HG02623 (cell line): ENCODE measurements at regions not wholly inside any gene's neighbourhood (a gene's known extent, or its start where the extent isn't known, plus 50 kb on each side); places are given as distances from the start of the nearest gene placed in this dataset.

Experiments used
- ATAC-seq: cut with Tn5 transposase; IDR thresholded peaks from one replicate; pipeline ENCODE4 v1.9.1; 2021; ENCODE audit warnings: moderate library complexity; ENCODE audit not compliant: unreplicated experiment

DNA sequence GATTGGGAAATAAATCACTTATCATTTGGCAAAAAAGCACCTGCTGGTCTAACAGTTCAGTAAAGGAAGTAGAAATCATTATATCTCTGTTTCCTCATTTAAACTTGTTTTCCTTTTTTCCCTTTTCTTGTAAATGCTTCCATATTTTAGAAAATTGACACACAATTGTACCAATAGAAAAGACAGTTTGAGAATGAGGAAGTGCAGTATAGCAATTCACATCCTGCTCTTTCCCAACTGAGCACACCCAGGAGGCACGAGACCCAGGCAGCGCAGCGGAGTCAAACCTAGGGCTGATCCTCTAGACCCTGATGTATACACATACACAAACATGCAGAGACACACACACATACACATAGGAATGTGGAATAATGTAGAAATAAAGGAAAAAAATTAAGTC, 74.8 kb upstream of the PACRGL start:
- ATAC-seq: no peak

- ATAC-seq: no peak
Measured at GRCh38 chr4:20626326-20627005, 73.8 kb upstream of the PACRGL start.

GRCh38 chr4:20627866-20628265, 72.4 kb upstream of the PACRGL start:
- no peak for ATAC-seq

GRCh38 chr4:20629186-20630106, 70.8 kb upstream of the PACRGL start:
- ATAC-seq: no peak

DNA sequence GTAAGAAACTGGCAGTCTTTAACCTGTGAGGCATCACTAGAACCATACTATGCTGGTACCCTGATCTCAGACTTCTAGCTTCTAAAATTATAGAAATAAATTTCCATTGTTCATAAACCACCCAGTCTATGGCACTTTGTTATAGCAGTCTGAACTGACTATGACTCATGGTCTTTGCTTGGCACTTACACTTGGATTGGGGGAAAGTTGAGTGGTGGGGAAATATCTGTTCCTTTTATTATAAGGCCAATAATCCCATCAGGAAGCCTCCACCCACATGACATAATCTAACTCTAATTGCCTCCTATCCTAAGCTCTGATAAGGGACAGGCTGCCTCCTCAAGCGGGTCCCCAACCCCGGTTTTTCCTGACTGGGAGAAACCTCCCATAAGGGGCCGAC, 61.4 kb upstream of the PACRGL start:
- ATAC-seq: no peak

DNA sequence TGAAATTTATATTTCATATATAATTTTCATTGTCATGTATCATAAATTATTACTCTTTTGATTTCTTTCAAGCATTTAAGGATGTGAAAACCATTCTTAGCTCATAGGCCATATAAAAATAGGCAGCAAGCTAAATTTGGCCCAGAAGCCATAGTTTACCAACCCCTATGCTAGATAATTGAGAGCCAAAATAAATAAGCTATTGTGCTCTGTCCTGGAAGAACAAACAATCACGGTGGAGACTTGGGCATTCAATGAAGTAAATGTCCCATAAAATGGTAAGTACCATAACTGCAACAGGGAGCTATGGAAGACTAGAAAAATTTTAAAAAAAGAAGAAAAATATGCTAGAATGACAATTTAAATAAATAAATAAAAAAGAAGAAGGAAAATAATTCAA, 60.9 kb upstream of the PACRGL start:
- no peak for ATAC-seq

GRCh38 chr4:20640989-20641388, 59.3 kb upstream of the PACRGL start:
- ATAC-seq: no peak

DNA sequence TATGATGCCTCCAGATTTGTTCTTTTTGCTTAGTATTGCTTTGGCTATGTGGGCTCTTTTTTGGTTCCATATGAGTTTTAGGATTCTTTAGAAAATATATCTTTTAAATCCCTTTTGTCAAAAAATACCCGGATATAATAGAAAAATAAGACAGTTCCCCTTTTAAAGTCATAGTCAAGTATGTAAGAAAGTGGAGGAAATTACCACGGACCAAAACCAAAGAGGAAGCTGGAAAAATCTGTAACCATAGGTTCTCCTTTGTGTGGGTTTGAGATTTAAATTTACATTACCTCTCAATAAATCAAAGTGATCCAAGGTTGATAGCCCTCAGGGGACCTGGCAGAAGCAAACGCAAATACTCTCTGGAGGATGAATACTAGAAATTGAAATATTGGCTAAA, 58.3 kb upstream of the PACRGL start:
- no peak for ATAC-seq

GRCh38 chr4:20643631-20644030, 56.6 kb upstream of the PACRGL start:
- ATAC-seq: no peak

DNA sequence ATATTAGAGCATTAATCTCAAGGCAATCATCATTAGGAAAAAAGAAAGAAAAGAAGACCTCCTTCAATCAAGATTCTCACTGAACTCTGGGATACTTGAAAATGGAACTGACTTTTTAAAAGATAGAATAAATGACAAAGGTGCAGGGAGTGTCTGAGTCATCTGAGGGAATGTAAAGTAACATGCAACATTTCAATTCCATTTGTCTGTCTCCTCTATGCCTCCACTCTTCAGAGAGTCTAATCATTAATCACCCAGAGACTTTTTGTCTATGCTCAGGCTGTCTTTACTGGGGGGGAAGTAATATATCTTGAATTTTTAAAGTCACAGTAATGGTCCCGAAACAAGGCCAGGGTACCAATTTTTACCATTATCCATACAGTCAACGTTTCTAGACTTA, 55.0 kb upstream of the PACRGL start:
- no peak for ATAC-seq

GRCh38 chr4:20646287-20646686, 54.0 kb upstream of the PACRGL start:
- ATAC-seq: no peak
